ENCODE measurements at regions not wholly inside any gene's neighbourhood (a gene's known extent, or its start where the extent isn't known, plus 50 kb on each side); places are given as distances from the start of the nearest gene placed in this dataset.

GRCh38 chr10:50990568-50991455 lies 83.5 kb upstream of the PRKG1 start:
- Mint-ChIP-seq H3K4me3 (peak overlapping the region; percentile 50), H3K36me3 (ENCODE audit: low read depth) (no peaks in the 10 kb centered on the region), H3K27ac (no peak overlapping the region), H3K27me3 (ENCODE audit: low read depth) (peaks cover 43% of the 10 kb centered on the region), H3K9me3 (no peaks in the 10 kb centered on the region), H3K4me1 (ENCODE audit: low read depth) (no peaks in the 10 kb centered on the region)
- DNase-seq (ENCODE audit: low spot score): no peak

GRCh38 chr10:50991456-50992355 lies 82.6 kb upstream of the PRKG1 start:
- Mint-ChIP-seq H3K9me3 (no peaks in the 10 kb centered on the region), H3K4me3 (peak overlapping the region; percentile 50), H3K27ac (no peak overlapping the region), H3K36me3 (ENCODE audit: low read depth) (no peaks in the 10 kb centered on the region), H3K4me1 (ENCODE audit: low read depth) (no peaks in the 10 kb centered on the region), H3K27me3 (ENCODE audit: low read depth) (peaks cover 43% of the 10 kb centered on the region)
- no peak for DNase-seq (ENCODE audit: low spot score)

GRCh38 chr10:50992356-50992901 lies 81.9 kb upstream of the PRKG1 start:
- Mint-ChIP-seq H3K27ac (no peak overlapping the region), H3K4me3 (no peak overlapping the region), H3K36me3 (ENCODE audit: low read depth) (no peaks in the 10 kb centered on the region), H3K9me3 (no peaks in the 10 kb centered on the region), H3K27me3 (ENCODE audit: low read depth) (peaks cover 43% of the 10 kb centered on the region), H3K4me1 (ENCODE audit: low read depth) (no peaks in the 10 kb centered on the region)
- no peak for DNase-seq (ENCODE audit: low spot score)

GRCh38 chr10:50992972-50993766 lies 81.1 kb upstream of the PRKG1 start:
- H3K4me3 Mint-ChIP-seq: no peak overlapping the region
- no peaks in the 10 kb centered on the region for H3K4me1 Mint-ChIP-seq (ENCODE audit: low read depth)
- peaks cover 43% of the 10 kb centered on the region for H3K27me3 Mint-ChIP-seq (ENCODE audit: low read depth)
- no peaks in the 10 kb centered on the region for H3K9me3 Mint-ChIP-seq
- no peaks in the 10 kb centered on the region for H3K36me3 Mint-ChIP-seq (ENCODE audit: low read depth)
- DNase-seq (ENCODE audit: low spot score): no peak
- H3K27ac Mint-ChIP-seq: no peak overlapping the region

GRCh38 chr10:50993771-50994251 lies 80.5 kb upstream of the PRKG1 start:
- Mint-ChIP-seq H3K27me3 (ENCODE audit: low read depth) (peaks cover 42% of the 10 kb centered on the region), H3K9me3 (no peaks in the 10 kb centered on the region)
- no peak for DNase-seq (ENCODE audit: low spot score)

GRCh38 chr10:50997461-50997860 lies 76.8 kb upstream of the PRKG1 start:
- H3K27me3 Mint-ChIP-seq (ENCODE audit: low read depth): peaks cover 17% of the 10 kb centered on the region
- no peak for DNase-seq (ENCODE audit: low spot score)
- no peaks in the 10 kb centered on the region for H3K9me3 Mint-ChIP-seq
- no peak overlapping the region for H3K4me3 Mint-ChIP-seq
- no peaks in the 10 kb centered on the region for H3K36me3 Mint-ChIP-seq (ENCODE audit: low read depth)
- H3K4me1 Mint-ChIP-seq (ENCODE audit: low read depth): no peaks in the 10 kb centered on the region
- no peak overlapping the region for H3K27ac Mint-ChIP-seq

More at GRCh38 chr10:50993771-50994251, 80.5 kb upstream of the PRKG1 start:
- Mint-ChIP-seq H3K4me1 (ENCODE audit: low read depth) (no peaks in the 10 kb centered on the region), H3K27ac (no peak overlapping the region), H3K36me3 (ENCODE audit: low read depth) (no peaks in the 10 kb centered on the region), H3K4me3 (no peak overlapping the region)

GRCh38 chr10:50999163-50999562 lies 75.1 kb upstream of the PRKG1 start:
- no peaks in the 10 kb centered on the region for H3K4me1 Mint-ChIP-seq (ENCODE audit: low read depth)
- H3K9me3 Mint-ChIP-seq: no peaks in the 10 kb centered on the region
- peaks cover 2% of the 10 kb centered on the region for H3K27me3 Mint-ChIP-seq (ENCODE audit: low read depth)
- DNase-seq (ENCODE audit: low spot score): no peak
- H3K27ac Mint-ChIP-seq: no peak overlapping the region
- H3K36me3 Mint-ChIP-seq (ENCODE audit: low read depth): no peaks in the 10 kb centered on the region
- no peak overlapping the region for H3K4me3 Mint-ChIP-seq

- DNase-seq (ENCODE audit: low spot score): no peak
- H3K4me3 Mint-ChIP-seq: no peak overlapping the region
- no peaks in the 10 kb centered on the region for H3K36me3 Mint-ChIP-seq (ENCODE audit: low read depth)
- no peaks in the 10 kb centered on the region for H3K9me3 Mint-ChIP-seq
- H3K4me1 Mint-ChIP-seq (ENCODE audit: low read depth): no peaks in the 10 kb centered on the region
- no peak overlapping the region for H3K27ac Mint-ChIP-seq
- H3K27me3 Mint-ChIP-seq (ENCODE audit: low read depth): no peaks in the 10 kb centered on the region
These were observed 74.1 kb upstream of the PRKG1 start for GRCh38 chr10:51000164-51000563.

GRCh38 chr10:51000976-51001375 lies 73.3 kb upstream of the PRKG1 start:
- no peaks in the 10 kb centered on the region for H3K27me3 Mint-ChIP-seq (ENCODE audit: low read depth)
- H3K27ac Mint-ChIP-seq: no peak overlapping the region
- H3K4me3 Mint-ChIP-seq: no peak overlapping the region
- H3K4me1 Mint-ChIP-seq (ENCODE audit: low read depth): no peaks in the 10 kb centered on the region
- no peaks in the 10 kb centered on the region for H3K36me3 Mint-ChIP-seq (ENCODE audit: low read depth)
- no peaks in the 10 kb centered on the region for H3K9me3 Mint-ChIP-seq
- no peak for DNase-seq (ENCODE audit: low spot score)

- H3K27ac Mint-ChIP-seq: no peak overlapping the region
- no peak overlapping the region for H3K4me3 Mint-ChIP-seq
- no peaks in the 10 kb centered on the region for H3K27me3 Mint-ChIP-seq (ENCODE audit: low read depth)
- H3K36me3 Mint-ChIP-seq (ENCODE audit: low read depth): no peaks in the 10 kb centered on the region
- no peak for DNase-seq (ENCODE audit: low spot score)
- H3K9me3 Mint-ChIP-seq: no peaks in the 10 kb centered on the region
- H3K4me1 Mint-ChIP-seq (ENCODE audit: low read depth): no peaks in the 10 kb centered on the region
These were observed 72.7 kb upstream of the PRKG1 start for GRCh38 chr10:51001587-51001986.

- no peak for DNase-seq (ENCODE audit: low spot score)
- Mint-ChIP-seq H3K36me3 (ENCODE audit: low read depth) (no peaks in the 10 kb centered on the region), H3K27ac (no peak overlapping the region), H3K9me3 (no peaks in the 10 kb centered on the region), H3K4me1 (ENCODE audit: low read depth) (no peaks in the 10 kb centered on the region), H3K27me3 (ENCODE audit: low read depth) (no peaks in the 10 kb centered on the region), H3K4me3 (no peak overlapping the region)
These were observed 71.8 kb upstream of the PRKG1 start for GRCh38 chr10:51002469-51002868.

GRCh38 chr10:51004776-51005175 lies 69.5 kb upstream of the PRKG1 start:
- no peaks in the 10 kb centered on the region for H3K9me3 Mint-ChIP-seq
- no peak for DNase-seq (ENCODE audit: low spot score)
- no peak overlapping the region for H3K27ac Mint-ChIP-seq
- no peaks in the 10 kb centered on the region for H3K4me1 Mint-ChIP-seq (ENCODE audit: low read depth)
- H3K4me3 Mint-ChIP-seq: no peak overlapping the region
- no peaks in the 10 kb centered on the region for H3K36me3 Mint-ChIP-seq (ENCODE audit: low read depth)
- peaks cover 2% of the 10 kb centered on the region for H3K27me3 Mint-ChIP-seq (ENCODE audit: low read depth)

- H3K4me3 Mint-ChIP-seq: no peak overlapping the region
- no peaks in the 10 kb centered on the region for H3K9me3 Mint-ChIP-seq
- no peak overlapping the region for H3K27ac Mint-ChIP-seq
- no peaks in the 10 kb centered on the region for H3K36me3 Mint-ChIP-seq (ENCODE audit: low read depth)
- H3K27me3 Mint-ChIP-seq (ENCODE audit: low read depth): peaks cover 2% of the 10 kb centered on the region
- no peaks in the 10 kb centered on the region for H3K4me1 Mint-ChIP-seq (ENCODE audit: low read depth)
- DNase-seq (ENCODE audit: low spot score): no peak
These were observed 68.7 kb upstream of the PRKG1 start for GRCh38 chr10:51005551-51005950.
